Activated B cell treated with CpG ODN at 0.5 μM for 24 hours (primary cell): ENCODE measurements at regions not wholly inside any gene's neighbourhood (a gene's known extent, or its start where the extent isn't known, plus 50 kb on each side); places are given as distances from the start of the nearest gene placed in this dataset.

Experiments used
- ATAC-seq: fragments of 200-7000 bp; cut with Tn5 transposase; one replicate; pipeline ENCODE4 v1.10.0; 2021; ENCODE audit warnings: low read depth, mild to moderate bottlenecking, moderate library complexity
- CTCF ChIA-PET: fragments of 350-600 bp; sonication (Branson Sonifier 250); formaldehyde crosslinking; loops from one replicate; lab custom pipeline; 2021; ENCODE audit warnings: antibody characterized with exemption; lab: Charles Lee
- POLR2A ChIA-PET: fragments of 350-600 bp; sonication (Branson Sonifier 250); formaldehyde crosslinking; loops from one replicate; lab custom pipeline; 2021; ENCODE audit warnings: antibody characterized with exemption; lab: Charles Lee
- DNase-seq: peaks from one replicate; pipeline ENCODE4 v3.0.0; 2022
- H3K27ac Mint-ChIP-seq: one replicate; pipeline ENCODE4 v1.8.0; 2020; ENCODE audit warnings: mixed read lengths
- H3K27me3 Mint-ChIP-seq: one replicate; pipeline ENCODE4 v1.8.0; 2021; ENCODE audit warnings: mixed read lengths
- H3K36me3 Mint-ChIP-seq: one replicate; pipeline ENCODE4 v1.8.0; 2021; ENCODE audit warnings: low read depth, mixed read lengths
- H3K4me1 Mint-ChIP-seq: one replicate; pipeline ENCODE4 v1.8.0; 2021; ENCODE audit warnings: mixed read lengths
- H3K4me3 Mint-ChIP-seq: one replicate; pipeline ENCODE4 v1.8.0; 2020; ENCODE audit warnings: mild to moderate bottlenecking, mixed read lengths
- H3K9me3 Mint-ChIP-seq: one replicate; pipeline ENCODE4 v1.8.0; 2020; ENCODE audit warnings: mixed read lengths
- CTCF ChIP-seq: fragments of 200-600 bp; IDR thresholded peaks from one replicate; pipeline ENCODE4 v1.8.0; 2022; ENCODE audit warnings: antibody characterized with exemption, mild to moderate bottlenecking
- intact Hi-C: fragments of 100-400 bp; cut with micrococcal nuclease; formaldehyde crosslinking; loops from one replicate; pipeline ENCODE4 v1.15.1; 2024

GRCh38 chr6:33882154-33882553 is 78.4 kb upstream of the MLN start:
- TF ChIP-seq CTCF = no peak
- Mint-ChIP-seq H3K4me1 (no peaks in the 10 kb centered on the region), H3K27ac (no peak overlapping the region), H3K36me3 (no peaks in the 10 kb centered on the region), H3K4me3 (no peak overlapping the region), H3K27me3 (peaks cover 17% of the 10 kb centered on the region), H3K9me3 (no peaks in the 10 kb centered on the region)
- DNase-seq = no peak
- ChIA-PET CTCF (no interaction called here), POLR2A (no interaction called here)
- ATAC-seq = no peak
- intact Hi-C loops = no loop called here

GRCh38 chr6:33880766-33881165 is 77.0 kb upstream of the MLN start:
- DNase-seq (no peak), ATAC-seq (no peak)
- peaks cover 19% of the 10 kb centered on the region for H3K27me3 Mint-ChIP-seq
- H3K4me1 Mint-ChIP-seq = no peaks in the 10 kb centered on the region
- intact Hi-C loops = no loop called here
- H3K9me3 Mint-ChIP-seq = no peaks in the 10 kb centered on the region
- no peaks in the 10 kb centered on the region for H3K36me3 Mint-ChIP-seq
- no peak overlapping the region for H3K27ac Mint-ChIP-seq
- TF ChIP-seq CTCF = no peak
- POLR2A ChIA-PET = no interaction called here
- no peak overlapping the region for H3K4me3 Mint-ChIP-seq
- CTCF ChIA-PET = no interaction called here

GRCh38 chr6:33880104-33880678 is 76.4 kb upstream of the MLN start:
- Mint-ChIP-seq H3K27me3 (peaks cover 19% of the 10 kb centered on the region), H3K4me3 (no peak overlapping the region), H3K27ac (no peak overlapping the region), H3K9me3 (no peaks in the 10 kb centered on the region), H3K36me3 (no peaks in the 10 kb centered on the region), H3K4me1 (no peaks in the 10 kb centered on the region)
- no peak for TF ChIP-seq CTCF
- ATAC-seq = no peak
- intact Hi-C loops = no loop called here
- no peak for DNase-seq
- CTCF ChIA-PET = no interaction called here
- POLR2A ChIA-PET = no interaction called here

- Mint-ChIP-seq H3K36me3 (no peaks in the 10 kb centered on the region), H3K4me1 (no peaks in the 10 kb centered on the region), H3K9me3 (no peaks in the 10 kb centered on the region), H3K27me3 (peaks cover 10% of the 10 kb centered on the region), H3K4me3 (no peak overlapping the region), H3K27ac (no peak overlapping the region)
- intact Hi-C loops = no loop called here
- ChIA-PET CTCF (no interaction called here), POLR2A (no interaction called here)
- no peak for TF ChIP-seq CTCF
- DNase-seq = no peak
- ATAC-seq = no peak
These were observed 74.8 kb upstream of the MLN start for GRCh38 chr6:33878562-33878961.

- H3K4me3 Mint-ChIP-seq = no peak overlapping the region
- ATAC-seq (no peak), DNase-seq (no peak)
- no peaks in the 10 kb centered on the region for H3K36me3 Mint-ChIP-seq
- H3K4me1 Mint-ChIP-seq = no peaks in the 10 kb centered on the region
- TF ChIP-seq CTCF = no peak
- CTCF ChIA-PET = no interaction called here
- no peaks in the 10 kb centered on the region for H3K9me3 Mint-ChIP-seq
- peaks cover 11% of the 10 kb centered on the region for H3K27me3 Mint-ChIP-seq
- H3K27ac Mint-ChIP-seq = no peak overlapping the region
- POLR2A ChIA-PET = no interaction called here
- intact Hi-C loops = no loop called here
These were observed 74.3 kb upstream of the MLN start for GRCh38 chr6:33877982-33878535.
